ENCODE measurements at regions not wholly inside any gene's neighbourhood (a gene's known extent, or its start where the extent isn't known, plus 50 kb on each side); places are given as distances from the start of the nearest gene placed in this dataset.

- peak; percentile 90 for TF ChIP-seq CTCF (conservative IDR thresholded peaks at IDR 0.05; ENCODE audit: low read length)
- DNase-seq (ENCODE audit: low read depth) = peak; percentile 53
- no peak overlapping the region for H3K4me3 ChIP-seq (ENCODE audit: low read length)
Observed at GRCh38 chr2:151051574-151052220, 210.0 kb downstream of the RBM43 start.

GRCh38 chr2:151049746-151050145 is 211.9 kb downstream of the RBM43 start:
- DNase-seq (ENCODE audit: low read depth) = peak; percentile 65
- H3K4me3 ChIP-seq (ENCODE audit: low read length) = no peak overlapping the region
- TF ChIP-seq CTCF (conservative IDR thresholded peaks at IDR 0.05; ENCODE audit: low read length) = no peak

GRCh38 chr2:151048331-151049054 is 213.2 kb downstream of the RBM43 start:
- no peak overlapping the region for H3K4me3 ChIP-seq (ENCODE audit: low read length)
- no peak for TF ChIP-seq CTCF (conservative IDR thresholded peaks at IDR 0.05; ENCODE audit: low read length)
- DNase-seq (ENCODE audit: low read depth) = no peak

- TF ChIP-seq CTCF (conservative IDR thresholded peaks at IDR 0.05; ENCODE audit: low read length) = no peak
- DNase-seq (ENCODE audit: low read depth) = no peak
Observed at GRCh38 chr2:151043484-151043883, 218.2 kb downstream of the RBM43 start.

GRCh38 chr2:151042964-151043363 is 218.7 kb downstream of the RBM43 start:
- H3K4me3 ChIP-seq (ENCODE audit: low read length) = no peak overlapping the region
- no peak for TF ChIP-seq CTCF (conservative IDR thresholded peaks at IDR 0.05; ENCODE audit: low read length)
- no peak for DNase-seq (ENCODE audit: low read depth)

More at GRCh38 chr2:151043484-151043883, 218.2 kb downstream of the RBM43 start:
- no peak overlapping the region for H3K4me3 ChIP-seq (ENCODE audit: low read length)

- no peak overlapping the region for H3K4me3 ChIP-seq (ENCODE audit: low read length)
- peak; percentile 91 for DNase-seq (ENCODE audit: low read depth)
- TF ChIP-seq CTCF (conservative IDR thresholded peaks at IDR 0.05; ENCODE audit: low read length) = no peak
Observed at GRCh38 chr2:151040039-151040438, 221.6 kb downstream of the RBM43 start.

GRCh38 chr2:151038516-151038915 is 223.1 kb downstream of the RBM43 start:
- no peak for TF ChIP-seq CTCF (conservative IDR thresholded peaks at IDR 0.05; ENCODE audit: low read length)
- H3K4me3 ChIP-seq (ENCODE audit: low read length) = no peak overlapping the region
- DNase-seq (ENCODE audit: low read depth) = no peak

All from AG10803 (cell line).